Panc1 (cell line): ENCODE measurements at regions not wholly inside any gene's neighbourhood (a gene's known extent, or its start where the extent isn't known, plus 50 kb on each side); places are given as distances from the start of the nearest gene placed in this dataset.

Experiments used
- CTCF ChIP-seq: fragments of 450-650 bp; IDR thresholded peaks from 2 replicates; pipeline ENCODE4 v1.5.1; 2017; ENCODE audit warnings: mild to moderate bottlenecking
- POLR2AphosphoS5 ChIP-seq: IDR thresholded peaks from 2 replicates; pipeline ENCODE4 v1.6.1; 2012; ENCODE audit warnings: mild to moderate bottlenecking, low read depth, low read length, moderate library complexity
- REST ChIP-seq, 2 experiments: IDR thresholded peaks; 2 replicates each; pipeline ENCODE4 v1.6.1; 2011 to 2012; ENCODE audit warnings: low read depth in 2 of 2, control low read depth in 1 of 2, low read length in 1 of 2, mild to moderate bottlenecking in 1 of 2, moderate library complexity in 1 of 2; ENCODE audit not compliant: insufficient read depth in 1 of 2
- SIN3A ChIP-seq: IDR thresholded peaks from 2 replicates; pipeline ENCODE4 v1.6.1; 2012; ENCODE audit warnings: low read depth, mild to moderate bottlenecking, low read length, moderate library complexity, borderline replicate concordance; ENCODE audit not compliant: insufficient read depth

DNA sequence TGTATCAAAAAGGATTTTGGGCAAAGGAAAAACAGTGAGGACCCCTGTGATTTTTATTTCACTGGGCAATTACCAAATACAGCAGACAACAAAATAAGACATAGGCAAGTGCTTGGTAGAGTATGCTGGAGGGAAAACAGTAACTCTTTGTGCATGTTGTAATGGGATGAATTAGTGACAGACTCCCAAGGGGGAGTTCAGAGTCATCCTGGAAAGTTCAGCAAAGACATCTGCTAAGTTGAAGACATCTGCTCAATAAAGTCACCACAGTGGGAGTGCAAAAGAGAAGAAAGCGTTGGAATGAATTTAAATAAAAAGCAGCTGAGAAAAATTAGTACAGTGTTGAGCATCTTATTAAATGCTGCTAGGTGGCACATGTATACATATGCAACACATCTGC is 378.8 kb upstream of the ISX start:
- TF ChIP-seq REST (IDR thresholded peaks at IDR 0.05; ENCODE audit: insufficient read depth in 1 of 2, low read depth in 2 of 2, low read length in 1 of 2) = no peak
- TF ChIP-seq CTCF = no peak
- no peak for TF ChIP-seq POLR2AphosphoS5
- no peak for TF ChIP-seq SIN3A
